K562 (cell line): ENCODE measurements at regions not wholly inside any gene's neighbourhood (a gene's known extent, or its start where the extent isn't known, plus 50 kb on each side); places are given as distances from the start of the nearest gene placed in this dataset.

Source experiments
- MTA3 ChIP-seq: fragments of 450-650 bp; formaldehyde crosslinking; IDR thresholded peaks from 2 replicates; pipeline ENCODE4 v1.6.1; 2017; ENCODE audit warnings: mild to moderate bottlenecking, borderline replicate concordance
- NFRKB ChIP-seq: fragments of 450-650 bp; IDR thresholded peaks from 2 replicates; pipeline ENCODE4 v1.6.1; 2016; ENCODE audit warnings: low read depth
- SNAPC5 ChIP-seq: fragments of 250-450 bp; sonication (Bioruptor Pico); IDR thresholded peaks from 2 replicates; pipeline ENCODE4 v1.8.0; 2021; ENCODE audit warnings: moderate library complexity, mild to moderate bottlenecking, inconsistent platforms
- ZBTB33 ChIP-seq: sonication (generic); formaldehyde crosslinking; IDR thresholded peaks from 2 replicates; pipeline ENCODE4 v1.8.1; 2023; ENCODE audit warnings: mild to moderate bottlenecking, missing genetic modification reagents

GRCh38 chr1:222098404-222098803 is 356.5 kb upstream of the DUSP10 start:
- TF ChIP-seq SNAPC5 (no peak), ZBTB33 (no peak), NFRKB (no peak), MTA3 (no peak)
